Fibroblast of mammary gland (primary cell): ENCODE measurements at regions not wholly inside any gene's neighbourhood (a gene's known extent, or its start where the extent isn't known, plus 50 kb on each side); places are given as distances from the start of the nearest gene placed in this dataset.
A peak's percentile ranks its signal among the peaks of the same experiment; 100 is the strongest.

Experiments
- DNase-seq: peaks from one replicate; pipeline ENCODE4 v3.0.0-alpha.2; 2010; ENCODE audit warnings: low read depth
- H3K4me3 ChIP-seq: 2 replicates; pipeline ENCODE4 v1.5.1; 2011; ENCODE audit warnings: low read depth, mild to moderate bottlenecking, low read length, moderate library complexity; ENCODE audit not compliant: control insufficient read depth
- CTCF ChIP-seq: conservative IDR thresholded peaks from 2 replicates; pipeline ENCODE4 v1.5.1; 2011; ENCODE audit warnings: low read depth, low read length, inconsistent platforms; ENCODE audit not compliant: control insufficient read depth, insufficient read depth

- TF ChIP-seq CTCF, result peak; percentile 78
- DNase-seq, result peak; percentile 78
- H3K4me3 ChIP-seq, result no peak overlapping the region
These were observed 58.2 kb upstream of the HAPSTR1 start for GRCh38 chr16:9033125-9033830.

DNA sequence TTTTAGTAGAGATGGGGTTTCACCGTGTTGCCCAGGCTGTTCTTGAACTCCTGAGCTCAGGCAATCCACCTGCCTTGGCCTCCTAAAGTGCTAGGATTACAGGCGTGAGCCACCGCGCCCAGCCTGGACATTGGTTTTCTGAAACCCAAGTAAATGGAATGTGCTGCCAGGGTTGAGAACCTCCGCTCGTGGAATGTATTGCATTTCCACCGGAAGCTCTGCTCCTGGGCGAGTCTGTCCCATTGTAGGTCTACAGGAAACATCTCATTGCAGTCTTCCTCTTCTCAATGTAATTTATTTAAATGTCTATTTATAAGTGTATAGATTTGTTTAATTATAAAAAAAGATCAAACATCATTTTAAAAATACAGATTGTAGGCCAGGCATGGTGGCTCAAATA lies 57.4 kb upstream of the HAPSTR1 start:
- no peak overlapping the region for H3K4me3 ChIP-seq
- no peak for TF ChIP-seq CTCF
- no peak for DNase-seq

GRCh38 chr16:9035996-9036395 lies 55.4 kb upstream of the HAPSTR1 start:
- DNase-seq, result no peak
- no peak for TF ChIP-seq CTCF

DNA sequence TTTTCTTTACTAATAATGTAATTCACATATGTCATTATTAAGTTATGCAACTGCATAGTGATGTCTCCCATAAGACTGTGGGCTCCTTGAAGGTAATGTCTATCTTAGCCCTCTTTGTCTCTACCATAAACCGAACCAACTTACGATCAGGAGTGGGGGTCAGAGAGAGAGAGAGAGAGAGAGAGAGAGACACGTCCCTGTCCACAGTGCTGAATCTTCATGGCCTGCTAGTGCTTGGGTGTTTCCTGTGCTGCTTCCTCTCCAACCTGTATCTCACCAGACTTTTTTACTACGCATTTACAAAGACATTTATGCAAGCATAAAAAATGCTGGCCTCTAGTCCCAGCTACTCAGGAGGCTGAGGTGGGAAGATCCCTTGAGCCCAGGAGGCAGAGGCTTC lies 52.2 kb upstream of the HAPSTR1 start:
- TF ChIP-seq CTCF, result no peak
- peak; percentile 52 for DNase-seq
- no peak overlapping the region for H3K4me3 ChIP-seq

More at GRCh38 chr16:9035996-9036395, 55.4 kb upstream of the HAPSTR1 start:
- no peak overlapping the region for H3K4me3 ChIP-seq

GRCh38 chr16:9040800-9041412 lies 50.5 kb upstream of the HAPSTR1 start:
- no peak overlapping the region for H3K4me3 ChIP-seq
- no peak for TF ChIP-seq CTCF
- DNase-seq, result no peak
